SK-N-MC (cell line): ENCODE measurements at regions not wholly inside any gene's neighbourhood (a gene's known extent, or its start where the extent isn't known, plus 50 kb on each side); places are given as distances from the start of the nearest gene placed in this dataset.

Source experiments
- EZH2 ChIP-seq: fragments of 200-600 bp; sonication (generic); IDR thresholded peaks from one replicate; pipeline ENCODE4 v1.6.1; 2017; ENCODE audit warnings: antibody characterized with exemption
- FOXP2 ChIP-seq: optimal IDR thresholded peaks from 2 replicates; pipeline ENCODE3; 2011; ENCODE audit warnings: mild to moderate bottlenecking, moderate library complexity; ENCODE audit not compliant: insufficient read depth; ENCODE audit errors: extremely low read length, control extremely low read depth
- POLR2AphosphoS5 ChIP-seq: IDR thresholded peaks from 2 replicates; pipeline ENCODE4 v1.6.1; 2012; ENCODE audit warnings: mild to moderate bottlenecking, low read depth, low read length, borderline replicate concordance

DNA sequence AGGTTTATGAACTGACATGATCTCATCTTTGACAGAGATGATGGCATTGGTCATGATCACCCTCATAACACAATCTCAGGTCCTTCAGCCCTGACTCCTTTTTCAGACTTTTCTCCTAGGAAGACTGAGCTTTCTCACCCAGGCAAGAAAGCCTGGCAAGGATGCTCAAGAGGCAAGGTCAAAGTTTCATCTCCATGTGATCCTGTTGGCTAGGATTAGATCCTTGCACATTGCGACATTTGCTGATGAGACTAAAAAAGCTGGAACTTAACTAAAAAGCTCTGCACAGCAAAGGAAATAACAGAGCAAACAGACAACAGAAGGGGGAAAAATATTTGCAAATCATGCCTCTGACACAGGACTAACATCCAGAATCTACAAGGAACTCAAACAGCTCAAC lies 444.1 kb upstream of the PSMD7 start:
- TF ChIP-seq POLR2AphosphoS5 (no peak), EZH2 (no peak), FOXP2 (no peak)
